Inflammatory macrophage treated with lipopolysaccharide for 1 hour (primary cell): ENCODE measurements at regions not wholly inside any gene's neighbourhood (a gene's known extent, or its start where the extent isn't known, plus 50 kb on each side); places are given as distances from the start of the nearest gene placed in this dataset.
A peak's percentile ranks its signal among the peaks of the same experiment; 100 is the strongest.

Experiments
- DNase-seq, 2 donors: peaks; one replicate each; pipeline ENCODE4 v3.0.0-alpha.2; 2020 to 2022

- DNase-seq, result no peak
Observed at GRCh38 chr1:87790756-87791155, 462.1 kb downstream of the LMO4 start.

- peak; percentile 62 to 81 for DNase-seq
Observed at GRCh38 chr1:87791931-87792740, 463.5 kb downstream of the LMO4 start.

- no peak for DNase-seq
Observed at GRCh38 chr1:87794788-87795614, 466.3 kb downstream of the LMO4 start.

- DNase-seq, result no peak
Observed at GRCh38 chr1:87795615-87796337, 467.1 kb downstream of the LMO4 start.

- DNase-seq, result no peak
Observed at GRCh38 chr1:87796471-87796901, 467.8 kb downstream of the LMO4 start.

GRCh38 chr1:87799451-87799850 lies 470.8 kb downstream of the LMO4 start:
- DNase-seq, result no peak

GRCh38 chr1:87800006-87800405 lies 471.3 kb downstream of the LMO4 start:
- DNase-seq, result no peak

- DNase-seq, result no peak
Observed at GRCh38 chr1:87803375-87803774, 474.7 kb downstream of the LMO4 start.

- no peak for DNase-seq
Observed at GRCh38 chr1:87804128-87804527, 475.4 kb downstream of the LMO4 start.

GRCh38 chr1:87805666-87806378 lies 477.1 kb downstream of the LMO4 start:
- no peak for DNase-seq

- no peak for DNase-seq
Observed at GRCh38 chr1:87806379-87807094, 477.9 kb downstream of the LMO4 start.

GRCh38 chr1:87810166-87810565 lies 481.5 kb downstream of the LMO4 start:
- no peak for DNase-seq

GRCh38 chr1:87812871-87813577 lies 484.3 kb downstream of the LMO4 start:
- DNase-seq, result no peak

- DNase-seq, result no peak
Observed at GRCh38 chr1:87814573-87814972, 485.9 kb downstream of the LMO4 start.

- DNase-seq, result no peak
Observed at GRCh38 chr1:87816646-87817045, 488.0 kb downstream of the LMO4 start.

- no peak for DNase-seq
Observed at GRCh38 chr1:87820668-87821334, 492.1 kb downstream of the LMO4 start.

- no peak for DNase-seq
Observed at GRCh38 chr1:87821335-87821697, 492.6 kb downstream of the LMO4 start.

- DNase-seq, result peak; percentile 54 to 61
Observed at GRCh38 chr1:87826681-87827251, 498.1 kb downstream of the LMO4 start.

GRCh38 chr1:87829360-87829759 lies 500.7 kb downstream of the LMO4 start:
- DNase-seq, result no peak

- DNase-seq, result peak in 1 of 2 donors; percentile 28
Observed at GRCh38 chr1:87830432-87830978, 501.8 kb downstream of the LMO4 start.
